ENCODE measurements at regions not wholly inside any gene's neighbourhood (a gene's known extent, or its start where the extent isn't known, plus 50 kb on each side); places are given as distances from the start of the nearest gene placed in this dataset.
"Not testable (repeated sequence)": the region's sequence is repeated elsewhere in the genome, so short reads cannot be mapped to it uniquely, and the experiment has no call there.

DNA sequence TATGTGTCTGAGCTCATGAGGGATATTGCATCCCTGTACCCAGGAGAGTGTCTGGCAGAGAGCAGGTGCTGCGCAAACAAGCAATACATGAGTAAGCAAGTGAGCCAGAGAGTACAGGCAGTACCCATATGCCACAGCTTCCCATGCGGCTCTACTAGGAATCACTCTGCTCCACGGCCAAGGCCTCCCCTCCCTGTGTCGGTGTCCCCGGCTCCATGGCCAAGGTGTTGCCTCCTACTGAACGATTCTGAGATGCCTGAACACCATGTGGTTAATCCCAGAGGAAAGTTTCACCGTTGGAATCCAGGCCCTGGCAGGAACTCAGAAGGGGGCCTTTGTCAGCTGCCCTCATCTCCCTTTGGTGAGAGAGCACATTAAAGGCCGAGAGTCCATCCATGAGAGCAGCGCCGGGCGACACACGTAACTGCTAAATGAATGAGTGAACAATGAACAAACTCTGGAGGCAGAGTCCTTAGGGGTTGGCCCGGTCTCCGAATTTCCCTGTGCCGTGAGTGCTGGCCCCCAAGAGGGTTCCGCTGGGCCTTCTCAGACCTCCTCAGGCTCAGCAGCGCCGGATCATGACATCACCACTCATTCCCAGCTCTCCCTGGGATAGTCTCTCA, 136.0 kb upstream of the FAM20C start:
- DNase-seq: no peak

DNA sequence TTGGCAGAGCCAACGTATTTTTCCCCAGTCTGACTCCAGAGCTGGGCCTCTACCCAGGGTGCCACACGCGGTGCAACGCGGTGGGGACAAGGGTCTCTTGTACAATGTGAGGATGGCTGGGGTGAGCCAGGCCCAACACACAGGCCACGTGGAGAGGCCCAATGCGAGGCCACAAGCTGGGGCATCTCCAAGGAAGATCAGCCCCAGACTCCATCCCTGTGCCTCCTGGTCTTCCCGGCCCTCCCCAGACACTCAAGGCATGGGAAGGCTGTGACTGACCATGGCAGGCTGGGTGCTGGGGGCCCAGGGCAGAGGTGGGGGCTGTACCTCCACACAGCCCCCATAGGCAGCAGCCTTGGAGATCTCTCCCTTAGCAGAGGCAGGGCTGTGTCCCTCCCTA, 135.3 kb upstream of the FAM20C start:
- DNase-seq: no peak

DNA sequence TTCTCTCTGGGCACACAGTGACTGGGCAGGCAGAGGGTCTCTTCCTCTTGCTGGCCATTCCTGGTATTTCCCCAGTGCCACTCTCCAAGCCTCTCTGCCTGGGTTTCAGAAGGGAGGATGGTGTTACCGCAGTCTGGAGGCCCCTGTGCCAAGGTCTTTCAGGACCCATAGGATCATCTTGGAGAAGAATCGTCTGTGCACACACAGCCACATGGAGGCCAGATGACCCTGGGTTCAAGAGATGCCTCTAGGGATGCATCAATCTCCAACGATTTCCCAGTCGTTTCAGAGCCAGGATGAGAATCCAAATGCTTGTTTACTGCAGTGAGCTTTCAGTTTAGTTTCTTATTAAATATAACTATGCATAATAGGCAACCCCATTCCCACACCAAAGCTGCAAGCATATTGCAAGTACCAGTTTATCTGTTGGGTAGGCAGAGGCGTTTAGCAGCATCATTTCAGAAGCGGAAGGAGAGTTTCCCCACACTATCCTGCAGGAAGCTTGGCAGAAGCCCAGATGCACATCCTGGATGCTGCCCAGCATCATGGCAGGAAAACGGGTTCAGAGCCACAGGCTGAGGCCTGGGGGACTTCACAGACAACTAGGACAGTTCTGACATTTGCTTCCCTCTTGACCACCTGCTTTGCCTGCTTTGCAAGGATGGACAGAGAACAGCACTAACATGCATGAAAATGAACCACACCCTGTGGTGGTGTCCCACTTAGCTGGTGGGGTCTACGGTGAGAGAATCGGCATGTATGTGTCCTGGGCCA, 134.7 kb upstream of the FAM20C start:
- DNase-seq: no peak

DNA sequence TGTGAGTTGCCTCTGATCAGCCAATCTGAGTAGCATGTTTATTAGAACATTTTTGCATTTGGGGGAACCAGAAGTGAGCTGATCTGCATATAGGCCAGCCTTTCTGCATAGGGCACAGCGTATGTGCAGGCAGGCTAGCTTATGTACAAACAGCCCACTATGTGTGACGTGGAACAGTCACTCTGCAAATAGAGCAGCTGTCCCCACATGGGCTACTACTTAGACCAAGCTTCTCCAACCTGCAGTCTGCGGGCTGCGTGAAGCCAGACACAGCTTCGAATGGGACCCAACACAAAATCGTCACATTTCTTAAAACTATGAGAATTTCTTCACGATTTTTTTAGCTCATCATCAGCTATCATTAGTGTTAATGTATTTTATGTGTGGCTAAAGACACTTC, 134.1 kb upstream of the FAM20C start:
- no peak for DNase-seq

DNA sequence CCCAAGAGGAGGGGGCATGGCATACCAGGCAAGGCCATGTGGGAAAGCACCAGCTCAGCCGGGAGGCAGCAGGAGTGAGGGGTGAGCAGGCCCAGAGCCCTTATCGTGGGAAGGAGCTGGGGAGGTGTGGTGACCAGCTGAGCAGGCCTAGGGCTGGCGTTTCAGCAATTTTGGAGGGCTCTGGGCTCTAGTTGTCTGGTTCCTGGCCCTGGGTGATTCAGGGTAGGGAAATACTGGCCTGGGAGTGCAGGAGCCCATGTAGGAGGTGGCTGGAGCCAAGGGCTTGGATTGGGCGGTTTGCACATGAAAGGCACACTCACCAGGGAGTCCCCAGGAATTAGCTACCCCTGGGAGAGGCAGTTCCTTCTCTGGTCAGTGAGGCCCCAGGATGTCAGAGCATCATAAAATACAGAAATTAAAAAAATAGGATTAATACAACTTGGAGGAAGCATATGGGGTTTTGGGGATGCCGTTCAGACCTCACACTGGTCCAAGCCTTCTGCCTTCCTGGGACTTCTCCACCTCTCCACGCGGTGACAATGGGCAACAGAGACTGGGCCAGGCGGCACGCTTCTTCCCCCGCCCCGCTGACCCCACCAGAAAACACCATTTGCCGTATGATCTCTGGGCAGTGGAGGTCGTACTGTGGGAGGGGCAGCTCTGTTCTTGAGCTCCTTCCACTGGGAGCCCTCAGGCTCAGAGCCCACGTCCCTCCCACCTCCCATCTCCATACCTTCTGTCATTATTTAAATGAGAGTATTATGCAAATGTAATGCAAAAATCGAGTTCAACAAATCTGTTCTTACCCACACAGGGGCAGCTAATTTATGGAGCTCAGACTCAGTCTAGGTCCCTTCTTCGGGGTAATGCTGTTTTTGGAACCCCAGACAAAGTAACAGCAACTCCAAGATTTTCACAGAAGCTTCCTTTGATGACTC, 133.0 kb upstream of the FAM20C start:
- DNase-seq: no peak

DNA sequence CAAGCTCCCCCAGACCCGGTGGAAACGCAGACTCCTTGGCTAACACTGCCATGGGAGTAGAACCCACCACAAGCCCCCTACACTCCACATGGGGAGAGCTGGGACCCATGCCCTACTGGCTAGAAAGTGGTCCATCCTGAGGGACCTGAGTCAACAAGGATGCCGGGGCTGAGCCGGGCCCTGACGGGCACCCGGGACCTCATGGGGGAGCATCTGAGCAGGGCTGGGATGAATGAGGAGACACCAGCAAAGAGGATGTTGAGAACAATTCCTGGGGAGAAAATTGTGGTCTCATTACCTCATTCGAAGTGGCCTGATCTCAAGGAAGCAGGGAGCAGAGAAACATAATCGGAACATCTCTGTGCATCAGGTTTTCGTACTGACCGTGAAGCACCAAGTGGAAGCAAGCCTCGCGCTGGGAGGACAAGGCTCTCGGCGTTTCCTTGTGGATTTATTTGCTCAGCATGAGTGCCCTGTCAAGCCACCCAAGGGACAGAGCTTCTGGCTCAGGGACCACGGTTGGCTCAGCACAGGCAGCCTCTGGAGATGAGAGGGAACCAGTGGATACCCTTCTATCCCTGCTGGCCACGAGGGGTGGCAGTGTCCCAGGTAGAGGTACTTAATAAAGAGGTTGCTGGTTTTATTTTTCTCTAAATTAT, 132.2 kb upstream of the FAM20C start:
- DNase-seq: no peak

DNA sequence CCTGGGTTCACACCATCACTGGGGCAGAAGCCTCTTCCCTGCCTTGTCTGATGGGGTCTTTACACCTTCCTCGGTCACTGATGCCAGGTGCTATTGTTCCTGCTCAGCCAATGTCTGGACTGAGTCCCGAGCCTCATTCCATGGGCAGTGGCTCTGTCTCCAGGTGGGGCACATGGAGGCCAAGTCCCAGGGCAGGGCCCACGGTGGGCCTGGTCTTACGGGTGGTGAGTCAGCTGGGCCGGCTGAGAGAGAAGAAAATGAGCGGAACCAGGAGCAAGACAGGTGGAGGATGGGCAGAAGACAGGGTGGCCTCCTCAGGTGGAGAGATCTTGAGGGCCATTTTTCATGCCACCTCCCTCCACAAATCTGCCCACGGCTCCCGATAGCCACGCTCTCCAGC, 131.7 kb upstream of the FAM20C start:
- DNase-seq: no peak

DNA sequence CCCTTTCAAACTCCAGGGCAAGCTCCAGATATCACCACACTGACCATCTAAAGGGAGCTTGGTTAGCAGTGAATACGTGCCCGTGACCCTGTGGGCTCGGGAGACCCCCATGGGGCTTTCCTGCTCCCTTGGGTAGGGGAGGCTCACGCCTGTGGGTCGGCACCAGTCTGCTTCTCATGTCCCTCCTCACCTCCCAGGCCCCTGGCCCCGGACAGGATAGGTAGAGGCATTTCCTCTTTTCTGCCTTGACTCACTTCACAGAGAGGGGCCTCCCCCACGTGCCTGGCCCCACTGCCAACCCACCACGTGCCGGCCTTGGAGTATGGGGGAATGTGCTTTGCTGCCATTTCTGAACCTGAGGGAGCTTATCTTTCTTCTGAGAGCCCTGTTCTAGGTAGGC, 131.3 kb upstream of the FAM20C start:
- no peak for DNase-seq

DNA sequence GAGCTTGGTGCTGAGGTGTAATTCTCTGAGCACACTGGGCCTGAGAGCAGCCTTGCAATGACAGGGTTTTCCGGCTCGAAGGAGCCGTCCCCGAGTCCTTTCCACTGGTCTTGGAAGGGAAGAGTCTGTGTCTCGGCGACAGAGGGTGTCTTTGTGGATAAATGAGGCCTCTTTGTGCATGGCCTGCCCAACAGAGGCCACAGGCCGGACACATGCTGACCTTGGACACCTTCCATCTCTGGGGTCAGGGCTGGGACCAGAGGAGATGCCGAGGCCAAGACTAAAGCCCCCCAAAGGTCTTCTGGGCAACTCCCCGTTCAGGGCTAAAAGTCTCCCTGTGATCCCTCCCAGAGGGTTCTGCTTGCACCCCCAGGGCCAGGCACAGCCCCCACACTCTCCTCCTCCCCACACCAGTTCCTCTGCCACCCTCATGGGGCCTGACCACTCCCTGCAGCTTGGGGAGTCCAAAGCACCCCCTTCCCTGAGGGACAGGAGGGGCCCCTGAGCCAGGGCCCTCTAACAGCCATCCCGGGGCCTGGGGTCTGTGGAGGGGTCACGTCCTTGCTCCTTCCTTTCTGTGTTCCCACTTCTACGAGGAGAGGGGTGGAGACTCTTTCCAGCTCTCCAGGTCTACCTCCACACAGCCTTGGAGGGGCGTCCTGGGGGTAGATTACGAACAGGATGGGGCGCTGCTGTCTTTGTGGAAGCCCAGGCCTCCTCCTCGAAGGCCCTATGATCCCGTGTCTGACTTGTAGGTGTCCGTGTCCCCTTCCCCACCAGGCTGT, 130.6 kb upstream of the FAM20C start:
- DNase-seq: no peak

DNA sequence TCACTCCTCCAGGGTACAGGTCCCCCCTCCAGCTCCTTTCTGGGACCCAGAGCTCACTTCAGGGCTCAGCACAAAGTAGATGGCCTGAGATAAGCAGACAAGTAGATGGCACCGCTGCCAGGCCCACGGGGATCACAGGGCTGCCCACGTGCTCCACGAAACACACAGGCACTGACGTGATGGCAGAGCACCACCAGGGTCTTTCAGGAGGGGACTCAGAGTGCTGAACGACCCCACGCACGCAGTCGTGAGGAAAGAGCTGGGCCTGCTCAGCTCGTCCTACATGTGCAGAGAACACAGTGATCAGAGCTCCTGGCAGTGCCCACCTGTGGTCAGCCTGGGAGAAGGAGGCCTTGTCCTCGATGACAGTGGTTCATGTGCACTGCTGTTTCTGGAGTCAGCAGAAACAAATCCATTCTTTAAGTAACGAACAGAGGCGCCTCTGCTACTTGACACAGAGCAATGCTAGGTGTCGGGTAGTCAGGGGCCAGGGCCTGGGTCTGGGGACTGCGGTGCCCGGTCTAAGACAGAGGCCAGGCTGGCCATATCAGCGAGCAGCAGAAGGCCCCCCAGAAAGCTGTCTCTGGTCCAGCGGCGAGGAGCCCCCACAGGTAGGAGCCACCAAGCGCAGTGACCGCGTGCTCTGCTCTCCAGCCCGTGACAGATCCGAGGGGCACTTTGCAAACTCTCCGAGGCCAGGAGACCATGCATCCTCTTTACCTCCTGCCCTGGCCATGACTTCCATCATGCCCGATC, 129.8 kb upstream of the FAM20C start:
- DNase-seq: no peak

DNA sequence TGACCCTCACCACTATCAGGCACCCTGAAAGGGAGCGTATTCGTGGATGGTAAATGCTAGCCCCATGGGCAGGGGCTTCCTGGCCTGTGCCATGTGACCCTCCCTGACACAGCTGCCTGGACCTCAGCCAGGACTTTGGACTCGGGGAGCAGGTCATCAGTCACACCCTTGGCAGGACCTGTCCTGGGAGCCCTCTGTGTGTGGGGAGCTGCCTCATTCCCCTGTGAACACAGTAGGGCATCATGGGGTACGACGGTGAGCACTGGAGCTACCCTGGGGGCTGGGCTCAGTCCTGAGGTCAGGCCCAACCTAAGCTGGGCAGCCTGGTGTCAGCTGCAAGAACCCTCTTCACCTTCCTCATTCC, 129.3 kb upstream of the FAM20C start:
- no peak for DNase-seq

DNA sequence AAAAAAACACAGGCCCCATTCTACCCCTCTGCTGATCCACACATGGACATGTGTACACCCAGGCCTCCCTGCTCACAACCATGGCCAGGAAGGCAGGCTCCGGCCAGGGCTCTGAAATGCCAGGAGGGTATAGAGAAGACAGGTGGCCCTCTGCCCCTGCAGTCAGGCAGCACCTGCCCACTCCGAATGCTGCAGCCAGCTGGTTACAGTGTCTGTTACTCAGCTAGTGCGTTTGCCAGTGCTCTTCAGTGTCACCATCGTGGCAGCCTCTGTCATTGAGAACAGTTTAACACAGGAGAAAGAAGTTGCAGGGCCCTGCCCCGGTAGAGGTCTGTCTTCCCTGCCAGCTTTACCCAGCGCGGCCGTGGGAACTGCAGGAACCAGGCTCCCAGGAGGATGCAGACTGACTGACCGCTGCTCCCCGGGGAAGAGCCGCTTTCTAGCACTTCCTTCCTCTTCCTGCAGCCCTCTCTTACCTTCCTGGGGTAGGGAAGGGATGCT, 128.8 kb upstream of the FAM20C start:
- no peak for DNase-seq

DNA sequence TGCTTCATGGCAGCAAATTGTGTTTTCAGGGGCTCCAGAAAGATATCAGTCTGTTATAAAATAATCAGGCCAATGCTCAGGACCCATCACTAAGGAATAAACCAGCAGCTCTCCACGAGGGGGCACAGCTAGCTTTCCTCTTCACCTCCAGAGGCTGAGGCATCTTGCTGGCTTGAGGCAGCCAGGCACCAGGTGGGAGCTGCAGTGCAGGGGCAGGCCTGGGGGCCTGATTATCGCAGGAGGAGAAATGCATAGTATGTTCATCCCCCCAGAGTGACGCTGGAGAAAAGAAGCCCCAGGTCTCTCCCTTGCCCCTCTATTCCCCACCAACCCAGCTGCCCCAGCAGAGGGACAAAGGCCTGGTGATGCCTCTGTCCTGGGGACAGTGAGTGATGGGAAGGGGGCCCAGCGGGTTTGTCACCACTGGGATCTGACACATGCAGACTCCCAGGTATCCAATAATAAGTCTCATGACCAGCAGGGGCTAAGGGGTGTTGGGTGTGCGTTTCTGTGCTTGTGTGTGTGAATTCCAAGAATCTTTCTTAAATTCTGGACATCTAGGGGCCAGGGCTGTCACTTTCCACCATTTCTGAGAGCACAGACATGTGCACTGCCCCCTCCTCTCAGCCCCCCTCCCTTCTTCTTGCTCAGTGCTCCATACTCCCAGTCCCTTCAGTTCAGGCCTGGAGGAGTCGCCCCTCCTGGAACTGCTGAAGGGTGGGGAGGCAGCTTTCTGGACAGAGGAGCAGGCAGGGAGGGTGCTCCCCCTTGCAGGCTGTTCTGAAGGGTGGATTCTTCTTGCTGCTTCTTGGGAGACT, 128.1 kb upstream of the FAM20C start:
- DNase-seq: peak; percentile 64

DNA sequence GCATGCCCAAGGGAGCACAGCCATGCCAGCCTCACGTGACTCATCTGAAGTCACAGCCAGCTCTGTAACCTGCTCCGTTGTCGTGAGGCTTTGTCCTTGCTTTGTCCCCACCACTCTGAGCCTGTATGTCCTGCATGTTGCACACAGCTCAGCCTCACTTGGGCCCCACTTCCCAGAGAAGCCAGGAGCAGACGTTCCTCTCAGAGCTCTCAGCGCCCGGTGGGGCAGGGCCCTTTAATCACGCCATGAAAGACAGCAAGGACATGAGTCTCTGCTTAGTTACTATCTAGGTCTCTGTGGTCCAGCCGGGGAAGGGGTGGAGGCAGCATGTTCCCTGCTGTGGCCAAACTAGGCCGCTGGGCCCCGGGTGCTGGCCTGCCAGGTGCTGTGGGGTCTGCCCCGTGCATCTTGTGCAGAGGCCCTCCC, 127.4 kb upstream of the FAM20C start:
- DNase-seq: no peak

DNA sequence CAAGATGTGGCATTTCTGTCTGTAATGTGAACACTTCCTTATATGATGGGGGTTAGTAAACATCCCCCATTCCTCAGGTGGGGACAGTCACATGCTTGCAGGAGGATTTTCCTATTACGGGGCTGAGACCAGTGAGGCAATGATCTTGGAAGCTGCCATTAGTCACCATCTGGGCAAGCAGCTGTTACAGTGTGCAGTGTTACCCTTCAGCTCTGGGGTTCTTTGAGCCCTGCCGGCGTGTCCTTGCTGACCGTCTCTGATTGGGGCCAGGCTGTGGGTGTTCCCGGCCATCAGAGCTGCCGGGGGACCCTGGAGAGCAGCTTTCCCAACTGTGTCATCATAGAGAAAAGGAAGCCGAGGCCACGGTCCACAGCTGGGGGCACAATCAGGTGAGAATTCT, 126.8 kb upstream of the FAM20C start:
- peak; percentile 29 for DNase-seq

DNA sequence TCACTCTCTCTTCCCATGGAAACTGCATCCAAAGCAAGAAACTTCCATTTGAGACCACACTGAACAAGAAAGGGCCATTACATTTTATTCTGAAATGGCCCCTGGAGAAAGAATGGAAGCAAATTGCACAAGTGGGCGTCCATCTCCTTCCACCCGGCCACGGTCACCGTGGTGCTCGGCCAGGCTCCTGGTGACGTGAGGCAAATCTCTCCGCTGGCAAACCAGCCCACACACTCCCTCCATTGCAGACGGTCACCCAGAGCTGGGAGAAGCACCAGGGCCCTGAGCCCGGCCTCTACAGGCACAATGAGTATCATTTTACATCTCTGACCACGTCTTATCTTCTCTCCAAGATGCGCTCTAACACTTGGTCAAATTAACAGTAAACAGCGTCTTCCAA, 126.1 kb upstream of the FAM20C start:
- no peak for DNase-seq

DNA sequence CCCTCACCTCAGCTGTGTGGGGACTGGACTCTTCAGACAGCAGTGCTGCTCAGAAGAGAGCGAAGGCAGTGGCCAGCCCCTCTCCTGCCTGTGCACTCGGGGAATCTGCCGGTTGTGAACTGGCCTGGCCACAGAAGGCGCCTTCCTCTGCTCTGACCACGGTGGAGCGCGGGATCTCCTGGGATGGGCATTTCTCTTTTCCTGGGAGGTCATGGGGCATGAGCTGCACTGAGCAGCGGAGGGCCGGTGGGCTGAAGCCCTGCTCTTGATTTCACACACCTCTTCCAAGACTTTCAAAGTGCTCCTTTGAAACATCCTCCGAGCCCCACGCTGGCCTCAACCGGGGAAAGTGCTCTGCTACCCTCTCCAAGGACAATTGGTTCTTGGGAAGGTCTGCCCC, 125.6 kb upstream of the FAM20C start:
- no peak for DNase-seq

DNA sequence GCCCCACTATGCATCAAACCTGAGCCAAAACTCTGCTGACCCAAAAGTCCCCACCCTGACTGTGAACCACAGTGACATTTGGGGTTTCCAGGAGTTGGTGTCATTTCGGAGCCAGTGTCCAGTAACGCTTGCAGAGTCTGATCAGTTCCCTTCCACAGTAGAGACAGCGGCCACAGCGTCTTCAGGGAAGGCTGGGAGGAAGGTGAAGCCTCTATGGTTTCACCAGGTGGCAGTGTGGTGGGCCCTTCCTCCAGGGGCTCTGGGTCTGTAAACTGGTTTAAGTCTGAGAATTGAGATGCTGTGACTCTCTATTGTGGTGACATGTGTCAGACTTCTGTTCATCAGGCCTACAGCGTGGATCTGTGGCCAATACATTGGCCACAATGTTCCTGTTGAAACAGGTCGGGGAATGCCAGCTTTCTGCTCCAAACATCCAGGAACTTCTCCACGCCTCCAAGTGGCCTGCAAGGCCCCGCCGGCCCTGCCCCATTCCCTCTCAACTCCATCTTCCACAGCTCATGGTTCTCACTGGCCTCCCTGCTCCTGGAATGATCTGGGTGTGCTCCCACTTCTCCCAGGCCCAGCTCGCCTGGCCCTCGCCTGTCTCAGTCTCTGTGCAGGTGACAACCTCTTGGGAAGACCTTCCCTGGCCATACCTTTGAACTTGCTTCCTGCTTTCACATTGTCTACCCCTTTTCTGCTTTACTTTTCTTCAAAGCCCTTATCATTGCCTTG, 124.5 kb upstream of the FAM20C start:
- no peak for DNase-seq

DNA sequence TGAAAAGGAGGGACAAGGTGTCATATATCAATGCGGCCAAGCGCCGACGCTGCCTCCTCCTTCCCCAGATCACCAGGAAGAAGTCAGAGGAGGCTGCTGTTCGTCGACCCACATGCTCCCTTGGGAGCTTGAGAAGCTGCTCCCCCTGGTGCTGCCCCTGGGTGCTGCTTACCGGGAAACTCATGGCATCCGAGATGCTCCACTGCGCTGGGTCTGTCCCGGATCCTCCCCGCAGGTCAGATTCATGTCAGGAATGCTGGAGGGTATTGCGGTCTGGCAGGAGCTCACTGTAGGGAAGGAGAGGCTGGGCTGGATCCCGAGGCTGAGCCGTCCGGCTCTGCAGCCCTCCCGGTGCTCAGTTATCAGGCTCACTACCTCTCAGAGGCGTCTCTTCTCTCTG, 123.7 kb upstream of the FAM20C start:
- DNase-seq: peak; percentile 77

DNA sequence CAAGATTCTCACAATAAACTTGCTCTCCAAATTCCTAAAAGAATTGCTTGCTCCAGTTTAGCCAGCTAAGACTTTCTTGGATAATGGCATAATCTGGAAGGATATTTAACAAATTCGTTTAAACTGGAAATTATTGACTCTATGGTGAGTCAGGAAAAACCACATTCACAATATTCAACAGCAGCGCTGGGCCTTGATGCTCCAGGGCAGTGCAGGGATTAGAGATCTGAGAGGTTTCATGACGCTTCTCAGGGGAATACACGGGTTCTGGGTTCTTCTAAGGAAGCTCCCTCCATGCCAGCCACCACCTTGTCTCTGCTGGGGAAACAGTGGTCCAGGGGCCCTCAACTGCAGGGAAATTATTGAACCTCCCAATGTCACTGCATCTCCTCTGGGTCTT, 123.3 kb upstream of the FAM20C start:
- DNase-seq: not testable (repeated sequence)

Measured in HCEC 1CT (cell line).